K562 (cell line): ENCODE measurements at regions not wholly inside any gene's neighbourhood (a gene's known extent, or its start where the extent isn't known, plus 50 kb on each side); places are given as distances from the start of the nearest gene placed in this dataset.

Experiments
- ATAC-seq: fragments of 200-7000 bp; cut with Tn5 transposase; 3 replicates; pipeline ENCODE4 v1.9.1; 2020; ENCODE audit warnings: moderate library complexity
- BruUV-seq: library from RNA; stranded (reverse); fragments of 400-500 nt; replicated peaks from 2 replicates; lab custom pipeline; 2021; lab: Mats Ljungman, UMichigan
- CTCF ChIA-PET: fragments of 300-600 bp; formaldehyde crosslinking; extraction: SDS; loops from one replicate; lab custom pipeline; 2021; ENCODE audit warnings: low intra/inter-chr PET ratio; lab: Yijun Ruan, JAX
- POLR2A ChIA-PET: fragments of 300-600, 350-650 bp; sonication (Branson Sonifier 250); formaldehyde crosslinking; extraction: SDS; loops from one replicate; lab custom pipeline; 2021; ENCODE audit warnings: antibody characterized with exemption, inconsistent platforms; lab: Yijun Ruan, JAX
- DNase-seq, 4 experiments: peaks; one replicate each; pipeline versions ENCODE4 v3.0.0 to v3.0.0-alpha.2; 2011 to 2018; ENCODE audit warnings: low spot score in 3 of 4, mixed read lengths in 3 of 4; ENCODE audit errors: extremely low read depth in 1 of 4
- FAIRE-seq: peaks from 2 replicates; lab custom pipeline; 2011; peaks lifted over from hg19 to GRCh38; lab: Jason Lieb, UNC
- H2AFZ ChIP-seq: 2 replicates; pipeline ENCODE4 v1.6.0; 2011; ENCODE audit warnings: low read depth, low read length, control low read depth, inconsistent platforms
- H3K27ac ChIP-seq: fragments of 200-600 bp; 3 replicates; pipeline ENCODE4 v1.8.0; 2011; ENCODE audit warnings: low read depth, mild to moderate bottlenecking, control low read depth, inconsistent platforms, low read length, moderate library complexity, mixed read lengths; ENCODE audit errors: extremely low read depth
- H3K27me3 ChIP-seq, 2 experiments: fragments of 300-600 bp in 1 of 2; 2 replicates in 1 of 2; 3 replicates in 1 of 2; pipeline versions ENCODE4 v1.6.0 to v1.8.0; 2011; ENCODE audit warnings: inconsistent platforms in 2 of 2, low read length in 2 of 2, mild to moderate bottlenecking in 1 of 2, mixed read lengths in 1 of 2, moderate library complexity in 1 of 2; ENCODE audit not compliant: control insufficient read depth in 2 of 2, insufficient read depth in 2 of 2
- H3K36me3 ChIP-seq: fragments of 300-600 bp; 3 replicates; pipeline ENCODE4 v1.8.0; 2011; ENCODE audit warnings: mild to moderate bottlenecking, low read length, inconsistent platforms; ENCODE audit not compliant: control insufficient read depth, insufficient read depth
- H3K4me1 ChIP-seq, 2 experiments: fragments of 200-600 bp in 1 of 2; replicated peaks in 1 of 2; 2 replicates in 1 of 2; 3 replicates in 1 of 2; pipeline versions ENCODE4 v1.5.1 to v1.8.0; 2011; ENCODE audit warnings: inconsistent platforms in 2 of 2, low read length in 2 of 2, mild to moderate bottlenecking in 1 of 2, mixed read lengths in 1 of 2, moderate library complexity in 1 of 2; ENCODE audit not compliant: control insufficient read depth in 2 of 2, insufficient read depth in 2 of 2
- H3K4me2 ChIP-seq: 2 replicates; pipeline ENCODE4 v1.6.1; 2011; ENCODE audit warnings: low read length, control low read depth, inconsistent platforms, mixed read lengths; ENCODE audit not compliant: insufficient read depth
- H3K4me3 ChIP-seq: fragments of 200-600 bp; sonication (generic), shearing (Covaris generic); 2 replicates; pipeline ENCODE4 v1.5.1; 2016; ENCODE audit warnings: control low read depth, inconsistent platforms
- H3K79me2 ChIP-seq: fragments of 200-600 bp; 3 replicates; pipeline ENCODE4 v1.8.0; 2011; ENCODE audit warnings: low read length, inconsistent platforms; ENCODE audit not compliant: control insufficient read depth, insufficient read depth
- H3K9ac ChIP-seq, 2 experiments: 2 replicates each; pipeline versions ENCODE4 v1.6.0 to v1.6.1; 2011; ENCODE audit warnings: low read depth in 2 of 2, low read length in 2 of 2, control low read depth in 1 of 2, inconsistent platforms in 1 of 2, mild to moderate bottlenecking in 1 of 2, mixed read lengths in 1 of 2; ENCODE audit not compliant: insufficient read depth in 1 of 2
- H3K9me1 ChIP-seq: one replicate; pipeline ENCODE4 v1.6.0; 2011; ENCODE audit warnings: inconsistent platforms, mild to moderate bottlenecking, low read length, moderate library complexity; ENCODE audit not compliant: control insufficient read depth, insufficient read depth
- H3K9me3 ChIP-seq: replicated peaks from 2 replicates; pipeline ENCODE4 v1.5.1; 2011; ENCODE audit warnings: low read depth, low read length, inconsistent platforms; ENCODE audit not compliant: control insufficient read depth, insufficient read depth
- H4K20me1 ChIP-seq: replicated peaks from 2 replicates; pipeline ENCODE4 v1.6.1; 2011; ENCODE audit warnings: low read length, inconsistent platforms, mixed read lengths; ENCODE audit not compliant: control insufficient read depth, insufficient read depth
- ARID1B ChIP-seq: fragments of 450-650 bp; IDR thresholded peaks from 2 replicates; pipeline ENCODE4 v1.6.1; 2016; ENCODE audit warnings: antibody characterized with exemption, mild to moderate bottlenecking, inconsistent platforms
- BRCA1 ChIP-seq, 2 experiments: fragments of 450-650 bp in 1 of 2; sonication (generic) in 1 of 2; formaldehyde crosslinking in 1 of 2; IDR thresholded peaks; 2 replicates each; pipeline versions ENCODE4 v1.5.0 to v1.6.1; 2017 to 2020; ENCODE audit warnings: mild to moderate bottlenecking in 1 of 2, missing genetic modification reagents in 1 of 2
- BRD9 ChIP-seq: fragments of 450-650 bp; IDR thresholded peaks from 2 replicates; pipeline ENCODE4 v1.6.1; 2018; ENCODE audit warnings: low read depth; ENCODE audit not compliant: partially characterized antibody
- DPF2 ChIP-seq: fragments of 450-650 bp; IDR thresholded peaks from 2 replicates; pipeline ENCODE4 v1.6.1; 2016
- ERF ChIP-seq: fragments of 450-650 bp; formaldehyde crosslinking; IDR thresholded peaks from 2 replicates; pipeline ENCODE4 v1.4.0; 2020; ENCODE audit warnings: mild to moderate bottlenecking, mixed read lengths
- FUS ChIP-seq: fragments of 200-400 bp; formaldehyde crosslinking; optimal IDR thresholded peaks from 2 replicates; pipeline ENCODE3; 2017; ENCODE audit warnings: low read depth, low read length
- NONO ChIP-seq, 2 experiments: fragments of 200-400 bp in 1 of 2; fragments of 450-650 bp in 1 of 2; formaldehyde crosslinking in 1 of 2; IDR thresholded peaks; 2 replicates each; pipeline ENCODE4 v1.6.1; 2017; ENCODE audit warnings: low read depth in 2 of 2, mild to moderate bottlenecking in 2 of 2, moderate library complexity in 2 of 2, low read length in 1 of 2
- RBBP5 ChIP-seq: fragments of 200-600 bp; sonication (generic); IDR thresholded peaks from 2 replicates; pipeline ENCODE4 v1.6.1; 2012; ENCODE audit warnings: borderline replicate concordance, mild to moderate bottlenecking, low read length, control low read depth, inconsistent platforms; ENCODE audit not compliant: insufficient read depth, poor library complexity, severe bottlenecking
- WGBS: fragments of 100-300 bp; shearing (Covaris generic); methylation state at CpG from one replicate; pipeline ENCODE4 v1.1.6; 2016; ENCODE audit warnings: low coverage, mixed read lengths; ENCODE audit not compliant: insufficient coverage; ENCODE audit errors: missing lambda C conversion rate; 5-methylcytosine and 5-hydroxymethylcytosine counted together
- in situ Hi-C: fragments of 300-500 bp; cut with MboI; formaldehyde crosslinking; loops from 4 replicates; pipeline ENCODE4 v1.15.0; 2018; ENCODE audit warnings: inconsistent platforms, mixed read lengths
- intact Hi-C: fragments of 100-400 bp; cut with micrococcal nuclease; formaldehyde crosslinking; loops from 2 replicates; pipeline ENCODE4 v1.14.2; 2022
- TF ChIP-seq, protein P1 (sequence below): sonication (generic); formaldehyde crosslinking; IDR thresholded peaks from 2 replicates; pipeline ENCODE4 v1.8.1; 2022; ENCODE audit warnings: missing genetic modification reagents
- TF ChIP-seq, protein P2 (sequence below): fragments of 250-450 bp; sonication (Bioruptor Pico); IDR thresholded peaks from 2 replicates; pipeline ENCODE4 v1.4.0; 2020

DNA sequence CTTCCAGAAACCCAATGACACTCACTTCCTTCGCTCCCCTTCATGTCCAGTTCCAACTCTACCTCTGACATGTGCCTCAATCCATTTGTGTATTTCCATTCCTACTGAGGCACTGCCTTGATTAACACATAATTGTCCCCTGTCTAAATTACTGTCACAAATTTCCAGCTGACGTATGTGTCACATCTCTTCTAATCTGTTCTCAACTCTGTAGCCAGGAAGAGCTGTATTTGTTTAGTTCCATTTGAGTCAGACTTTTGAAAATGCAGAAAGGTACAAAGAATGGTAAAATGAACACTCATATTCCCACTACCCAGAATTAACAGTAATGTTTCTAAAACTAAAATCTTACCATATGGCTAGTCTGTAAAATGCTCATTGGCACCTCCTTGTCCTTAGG is 299.0 kb upstream of the GADL1 start:
- no peak for ATAC-seq

More for the DNA sequence above, 299.0 kb upstream of the GADL1 start:
- DNase-seq (no peak), FAIRE-seq (no peak)
- ChIA-PET POLR2A (no interaction called here), CTCF (no interaction called here)
- no peaks in the 10 kb centered on the region for H3K9me1 ChIP-seq
- H4K20me1 ChIP-seq = no peaks in the 10 kb centered on the region
- in situ Hi-C loops (no loop called here), intact Hi-C loops (no loop called here)
- no peak overlapping the region for H3K4me3 ChIP-seq
- H3K36me3 ChIP-seq = no peaks in the 10 kb centered on the region
- no peak overlapping the region for H3K27ac ChIP-seq
- BruUV-seq = no TSS peak
- H2AFZ ChIP-seq = no peak overlapping the region
- no peaks in the 10 kb centered on the region for H3K79me2 ChIP-seq
- no peaks in the 10 kb centered on the region for H3K4me1 ChIP-seq
- no peaks in the 10 kb centered on the region for H3K9me3 ChIP-seq
- 0% methylated on average over 2 of the region's 2 CpGs for WGBS
- H3K9ac ChIP-seq = no peak overlapping the region
- no peak overlapping the region for H3K4me2 ChIP-seq
- TF ChIP-seq FUS = no peak
- no peak for TF ChIP-seq BRCA1 (IDR thresholded peaks at IDR 0.05)
- no peak for TF ChIP-seq BRCA1 (CRISPR knock-in tag; IDR thresholded peaks at IDR 0.05)
- TF ChIP-seq RBBP5 = no peak
- TF ChIP-seq, protein P1, sequence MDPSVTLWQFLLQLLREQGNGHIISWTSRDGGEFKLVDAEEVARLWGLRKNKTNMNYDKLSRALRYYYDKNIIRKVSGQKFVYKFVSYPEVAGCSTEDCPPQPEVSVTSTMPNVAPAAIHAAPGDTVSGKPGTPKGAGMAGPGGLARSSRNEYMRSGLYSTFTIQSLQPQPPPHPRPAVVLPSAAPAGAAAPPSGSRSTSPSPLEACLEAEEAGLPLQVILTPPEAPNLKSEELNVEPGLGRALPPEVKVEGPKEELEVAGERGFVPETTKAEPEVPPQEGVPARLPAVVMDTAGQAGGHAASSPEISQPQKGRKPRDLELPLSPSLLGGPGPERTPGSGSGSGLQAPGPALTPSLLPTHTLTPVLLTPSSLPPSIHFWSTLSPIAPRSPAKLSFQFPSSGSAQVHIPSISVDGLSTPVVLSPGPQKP (CRISPR knock-in tag) = no peak
- no peak for TF ChIP-seq BRD9
- no peak for TF ChIP-seq ARID1B
- TF ChIP-seq, protein P2, sequence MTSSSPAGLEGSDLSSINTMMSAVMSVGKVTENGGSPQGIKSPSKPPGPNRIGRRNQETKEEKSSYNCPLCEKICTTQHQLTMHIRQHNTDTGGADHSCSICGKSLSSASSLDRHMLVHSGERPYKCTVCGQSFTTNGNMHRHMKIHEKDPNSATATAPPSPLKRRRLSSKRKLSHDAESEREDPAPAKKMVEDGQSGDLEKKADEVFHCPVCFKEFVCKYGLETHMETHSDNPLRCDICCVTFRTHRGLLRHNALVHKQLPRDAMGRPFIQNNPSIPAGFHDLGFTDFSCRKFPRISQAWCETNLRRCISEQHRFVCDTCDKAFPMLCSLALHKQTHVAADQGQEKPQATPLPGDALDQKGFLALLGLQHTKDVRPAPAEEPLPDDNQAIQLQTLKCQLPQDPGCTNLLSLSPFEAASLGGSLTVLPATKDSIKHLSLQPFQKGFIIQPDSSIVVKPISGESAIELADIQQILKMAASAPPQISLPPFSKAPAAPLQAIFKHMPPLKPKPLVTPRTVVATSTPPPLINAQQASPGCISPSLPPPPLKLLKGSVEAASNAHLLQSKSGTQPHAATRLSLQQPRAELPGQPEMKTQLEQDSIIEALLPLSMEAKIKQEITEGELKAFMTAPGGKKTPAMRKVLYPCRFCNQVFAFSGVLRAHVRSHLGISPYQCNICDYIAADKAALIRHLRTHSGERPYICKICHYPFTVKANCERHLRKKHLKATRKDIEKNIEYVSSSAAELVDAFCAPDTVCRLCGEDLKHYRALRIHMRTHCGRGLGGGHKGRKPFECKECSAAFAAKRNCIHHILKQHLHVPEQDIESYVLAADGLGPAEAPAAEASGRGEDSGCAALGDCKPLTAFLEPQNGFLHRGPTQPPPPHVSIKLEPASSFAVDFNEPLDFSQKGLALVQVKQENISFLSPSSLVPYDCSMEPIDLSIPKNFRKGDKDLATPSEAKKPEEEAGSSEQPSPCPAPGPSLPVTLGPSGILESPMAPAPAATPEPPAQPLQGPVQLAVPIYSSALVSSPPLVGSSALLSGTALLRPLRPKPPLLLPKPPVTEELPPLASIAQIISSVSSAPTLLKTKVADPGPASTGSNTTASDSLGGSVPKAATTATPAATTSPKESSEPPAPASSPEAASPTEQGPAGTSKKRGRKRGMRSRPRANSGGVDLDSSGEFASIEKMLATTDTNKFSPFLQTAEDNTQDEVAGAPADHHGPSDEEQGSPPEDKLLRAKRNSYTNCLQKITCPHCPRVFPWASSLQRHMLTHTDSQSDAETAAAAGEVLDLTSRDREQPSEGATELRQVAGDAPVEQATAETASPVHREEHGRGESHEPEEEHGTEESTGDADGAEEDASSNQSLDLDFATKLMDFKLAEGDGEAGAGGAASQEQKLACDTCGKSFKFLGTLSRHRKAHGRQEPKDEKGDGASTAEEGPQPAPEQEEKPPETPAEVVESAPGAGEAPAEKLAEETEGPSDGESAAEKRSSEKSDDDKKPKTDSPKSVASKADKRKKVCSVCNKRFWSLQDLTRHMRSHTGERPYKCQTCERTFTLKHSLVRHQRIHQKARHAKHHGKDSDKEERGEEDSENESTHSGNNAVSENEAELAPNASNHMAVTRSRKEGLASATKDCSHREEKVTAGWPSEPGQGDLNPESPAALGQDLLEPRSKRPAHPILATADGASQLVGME (CRISPR knock-in tag) = no peak
- no peak for TF ChIP-seq DPF2
- TF ChIP-seq ERF (CRISPR knock-in tag) = no peak
- no peak for TF ChIP-seq NONO (IDR thresholded peaks at IDR 0.05; ENCODE audit: low read depth in 2 of 2, low read length in 1 of 2)
- H3K27me3 ChIP-seq = no peaks in the 10 kb centered on the region
